Parathyroid adenoma (tissue), 2 donors: ENCODE measurements at regions not wholly inside any gene's neighbourhood (a gene's known extent, or its start where the extent isn't known, plus 50 kb on each side); places are given as distances from the start of the nearest gene placed in this dataset.
"Not testable (repeated sequence)": the region's sequence is repeated elsewhere in the genome, so short reads cannot be mapped to it uniquely, and the experiment has no call there.

Source experiments
- H2AFZ ChIP-seq: fragments of 300-600 bp; sonication (generic); one replicate; pipeline ENCODE4 v1.7.0; 2017; ENCODE audit warnings: antibody characterized with exemption, mild to moderate bottlenecking
- H3K27ac ChIP-seq: fragments of 300-600 bp; sonication (generic); one replicate; pipeline ENCODE4 v1.7.0; 2017
- H3K27me3 ChIP-seq: fragments of 300-600 bp; sonication (generic); one replicate; pipeline ENCODE4 v1.7.0; 2017; ENCODE audit warnings: low read length; ENCODE audit not compliant: control insufficient read depth, insufficient read depth
- H3K36me3 ChIP-seq: fragments of 300-600 bp; sonication (generic); one replicate; pipeline ENCODE4 v1.7.0; 2017; ENCODE audit warnings: low read length; ENCODE audit not compliant: control insufficient read depth, insufficient read depth
- H3K4me1 ChIP-seq: fragments of 300-600 bp; sonication (generic); one replicate; pipeline ENCODE4 v1.7.0; 2017; ENCODE audit warnings: control low read depth
- H3K4me2 ChIP-seq: fragments of 300-600 bp; sonication (generic); one replicate; pipeline ENCODE4 v1.7.0; 2017; ENCODE audit warnings: low read length
- H3K4me3 ChIP-seq: fragments of 300-600 bp; sonication (generic); one replicate; pipeline ENCODE4 v1.7.0; 2017; ENCODE audit warnings: low read depth, low read length
- H3K79me2 ChIP-seq: fragments of 300-600 bp; sonication (generic); one replicate; pipeline ENCODE4 v1.7.0; 2017; ENCODE audit warnings: control low read depth
- H3K9ac ChIP-seq: fragments of 300-600 bp; sonication (generic); one replicate; pipeline ENCODE4 v1.7.0; 2017; ENCODE audit warnings: mild to moderate bottlenecking
- H3K9me3 ChIP-seq: fragments of 300-600 bp; sonication (generic); one replicate; pipeline ENCODE4 v1.7.0; 2017; ENCODE audit warnings: low read length; ENCODE audit not compliant: control insufficient read depth
- TF ChIP-seq, protein P1 (sequence below): fragments of 300-600 bp; sonication (generic); IDR thresholded peaks from one replicate; pipeline ENCODE4 v1.7.0; 2017; ENCODE audit warnings: antibody characterized with exemption, mild to moderate bottlenecking
- donor health status: primary hyperparathyroidism.

DNA sequence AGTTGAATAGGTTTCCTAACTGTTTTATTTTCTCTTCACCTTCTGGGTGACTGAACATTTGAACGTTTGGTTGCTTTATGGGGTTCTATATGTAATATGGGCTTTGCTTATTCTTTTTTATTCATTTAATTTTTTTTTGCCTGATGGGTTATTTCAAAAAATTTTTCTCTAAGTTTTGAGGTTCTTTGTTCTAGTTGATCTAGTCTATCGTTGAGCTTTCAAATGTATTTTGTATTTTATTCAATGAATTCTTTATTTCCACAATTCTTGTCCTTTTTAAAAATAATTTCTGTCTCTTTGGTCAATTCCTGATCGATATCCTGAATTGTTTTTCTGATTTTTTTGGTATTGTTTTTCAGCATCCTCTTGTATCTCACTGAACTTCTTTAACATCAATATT is 239.5 kb upstream of the PCDH9 start:
- H3K9me3 ChIP-seq = no peaks in the 10 kb centered on the region

DNA sequence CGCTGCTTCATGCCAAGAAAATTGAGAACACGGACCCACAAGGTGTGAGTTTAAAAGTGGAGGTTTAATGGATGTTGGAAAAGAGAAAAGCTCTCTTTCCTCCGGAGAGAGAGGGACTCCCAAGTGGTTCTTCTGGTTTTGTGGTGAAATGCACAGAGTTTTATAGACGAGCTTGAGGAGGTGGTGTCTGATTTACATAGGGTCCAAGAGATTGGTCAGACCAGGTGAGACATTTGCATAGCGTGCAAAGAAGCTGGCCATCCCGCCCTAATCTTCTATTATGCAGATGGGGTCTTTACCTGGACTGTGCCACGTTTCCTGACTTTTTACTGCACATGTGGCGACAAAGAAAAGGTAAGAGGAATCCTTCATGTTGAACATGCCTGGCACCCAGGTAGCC is 236.4 kb upstream of the PCDH9 start:
- no peak overlapping the region for H3K4me3 ChIP-seq
- H3K79me2 ChIP-seq = no peaks in the 10 kb centered on the region
- TF ChIP-seq, protein P1, sequence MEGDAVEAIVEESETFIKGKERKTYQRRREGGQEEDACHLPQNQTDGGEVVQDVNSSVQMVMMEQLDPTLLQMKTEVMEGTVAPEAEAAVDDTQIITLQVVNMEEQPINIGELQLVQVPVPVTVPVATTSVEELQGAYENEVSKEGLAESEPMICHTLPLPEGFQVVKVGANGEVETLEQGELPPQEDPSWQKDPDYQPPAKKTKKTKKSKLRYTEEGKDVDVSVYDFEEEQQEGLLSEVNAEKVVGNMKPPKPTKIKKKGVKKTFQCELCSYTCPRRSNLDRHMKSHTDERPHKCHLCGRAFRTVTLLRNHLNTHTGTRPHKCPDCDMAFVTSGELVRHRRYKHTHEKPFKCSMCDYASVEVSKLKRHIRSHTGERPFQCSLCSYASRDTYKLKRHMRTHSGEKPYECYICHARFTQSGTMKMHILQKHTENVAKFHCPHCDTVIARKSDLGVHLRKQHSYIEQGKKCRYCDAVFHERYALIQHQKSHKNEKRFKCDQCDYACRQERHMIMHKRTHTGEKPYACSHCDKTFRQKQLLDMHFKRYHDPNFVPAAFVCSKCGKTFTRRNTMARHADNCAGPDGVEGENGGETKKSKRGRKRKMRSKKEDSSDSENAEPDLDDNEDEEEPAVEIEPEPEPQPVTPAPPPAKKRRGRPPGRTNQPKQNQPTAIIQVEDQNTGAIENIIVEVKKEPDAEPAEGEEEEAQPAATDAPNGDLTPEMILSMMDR = no peak
- no peaks in the 10 kb centered on the region for H3K4me1 ChIP-seq
- no peaks in the 10 kb centered on the region for H3K27me3 ChIP-seq
- no peak overlapping the region for H2AFZ ChIP-seq
- no peaks in the 10 kb centered on the region for H3K36me3 ChIP-seq
- H3K27ac ChIP-seq = no peak overlapping the region
- no peak overlapping the region for H3K9ac ChIP-seq
- no peaks in the 10 kb centered on the region for H3K9me3 ChIP-seq
- no peak overlapping the region for H3K4me2 ChIP-seq

More for the DNA sequence above, 239.5 kb upstream of the PCDH9 start:
- Histone ChIP-seq H3K4me2 (no peak overlapping the region), H3K36me3 (no peaks in the 10 kb centered on the region), H3K9ac (no peak overlapping the region), H3K27me3 (no peaks in the 10 kb centered on the region), H3K79me2 (no peaks in the 10 kb centered on the region), H2AFZ (no peak overlapping the region), H3K4me1 (no peaks in the 10 kb centered on the region), H3K27ac (no peak overlapping the region), H3K4me3 (no peak overlapping the region)
- TF ChIP-seq, protein P1 = no peak

DNA sequence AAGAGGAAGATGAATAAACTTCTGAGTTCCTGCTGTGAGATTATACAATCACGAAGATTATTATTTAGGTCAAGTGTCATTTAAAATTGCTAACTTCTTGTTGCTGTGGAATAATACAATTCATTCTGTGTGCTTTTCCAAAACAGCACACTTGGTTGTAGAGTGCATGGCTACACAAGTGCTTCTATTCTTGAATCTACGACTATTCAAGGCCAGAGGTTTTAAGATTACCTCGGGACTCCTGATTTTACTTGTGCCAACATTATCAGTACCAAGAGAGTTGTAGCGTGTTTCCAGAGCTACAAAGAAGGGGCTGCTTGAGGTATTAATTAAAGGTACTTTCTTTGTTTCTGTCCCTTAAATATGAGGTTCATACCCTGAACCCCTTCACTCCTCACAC is 234.0 kb upstream of the PCDH9 start:
- no peak overlapping the region for H2AFZ ChIP-seq
- H3K9ac ChIP-seq = no peak overlapping the region
- no peak overlapping the region for H3K4me2 ChIP-seq
- H3K9me3 ChIP-seq = no peaks in the 10 kb centered on the region
- no peak overlapping the region for H3K4me3 ChIP-seq
- H3K4me1 ChIP-seq = no peaks in the 10 kb centered on the region
- no peak overlapping the region for H3K27ac ChIP-seq
- H3K36me3 ChIP-seq = no peaks in the 10 kb centered on the region
- H3K79me2 ChIP-seq = no peaks in the 10 kb centered on the region
- TF ChIP-seq, protein P1 = no peak
- H3K27me3 ChIP-seq = no peaks in the 10 kb centered on the region

GRCh38 chr13:67462098-67462497 is 232.0 kb upstream of the PCDH9 start:
- no peaks in the 10 kb centered on the region for H3K36me3 ChIP-seq
- no peak overlapping the region for H3K9ac ChIP-seq
- H3K27me3 ChIP-seq = no peaks in the 10 kb centered on the region
- TF ChIP-seq, protein P1 = no peak
- H3K9me3 ChIP-seq = no peaks in the 10 kb centered on the region
- no peaks in the 10 kb centered on the region for H3K4me1 ChIP-seq
- H2AFZ ChIP-seq = no peak overlapping the region
- H3K4me2 ChIP-seq = no peak overlapping the region
- no peaks in the 10 kb centered on the region for H3K79me2 ChIP-seq
- no peak overlapping the region for H3K4me3 ChIP-seq
- no peak overlapping the region for H3K27ac ChIP-seq

DNA sequence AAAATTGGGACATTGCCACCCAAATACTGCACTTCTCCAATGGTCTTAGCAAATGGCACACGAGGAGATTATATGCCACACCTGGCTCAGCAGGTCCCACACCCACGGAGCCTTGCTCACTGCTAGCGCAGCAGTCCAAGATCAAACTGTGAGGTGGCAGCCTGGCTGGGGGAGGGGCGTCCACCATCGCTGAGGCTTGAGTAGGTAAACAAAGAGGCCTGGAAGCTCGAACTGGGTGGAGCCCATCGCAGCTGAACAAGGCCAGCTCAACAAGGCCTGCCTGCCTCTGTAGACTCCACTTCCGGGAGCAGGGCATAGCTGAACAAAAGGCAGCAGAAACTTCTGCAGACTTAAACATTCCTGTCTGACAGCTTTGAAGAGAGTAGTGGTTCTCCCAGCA is 222.4 kb upstream of the PCDH9 start:
- not testable (repeated sequence) for H3K36me3 ChIP-seq, H3K4me1 ChIP-seq, H3K27ac ChIP-seq, H2AFZ ChIP-seq, H3K27me3 ChIP-seq, H3K79me2 ChIP-seq, H3K9ac ChIP-seq, H3K9me3 ChIP-seq, H3K4me3 ChIP-seq, H3K4me2 ChIP-seq
